HG03103 (cell line): ENCODE measurements at regions not wholly inside any gene's neighbourhood (a gene's known extent, or its start where the extent isn't known, plus 50 kb on each side); places are given as distances from the start of the nearest gene placed in this dataset.
"Not testable (repeated sequence)": the region's sequence is repeated elsewhere in the genome, so short reads cannot be mapped to it uniquely, and the experiment has no call there.

Experiments
- ATAC-seq: cut with Tn5 transposase; IDR thresholded peaks from one replicate; pipeline ENCODE4 v1.9.1; 2021; ENCODE audit warnings: low read depth; ENCODE audit not compliant: unreplicated experiment

DNA sequence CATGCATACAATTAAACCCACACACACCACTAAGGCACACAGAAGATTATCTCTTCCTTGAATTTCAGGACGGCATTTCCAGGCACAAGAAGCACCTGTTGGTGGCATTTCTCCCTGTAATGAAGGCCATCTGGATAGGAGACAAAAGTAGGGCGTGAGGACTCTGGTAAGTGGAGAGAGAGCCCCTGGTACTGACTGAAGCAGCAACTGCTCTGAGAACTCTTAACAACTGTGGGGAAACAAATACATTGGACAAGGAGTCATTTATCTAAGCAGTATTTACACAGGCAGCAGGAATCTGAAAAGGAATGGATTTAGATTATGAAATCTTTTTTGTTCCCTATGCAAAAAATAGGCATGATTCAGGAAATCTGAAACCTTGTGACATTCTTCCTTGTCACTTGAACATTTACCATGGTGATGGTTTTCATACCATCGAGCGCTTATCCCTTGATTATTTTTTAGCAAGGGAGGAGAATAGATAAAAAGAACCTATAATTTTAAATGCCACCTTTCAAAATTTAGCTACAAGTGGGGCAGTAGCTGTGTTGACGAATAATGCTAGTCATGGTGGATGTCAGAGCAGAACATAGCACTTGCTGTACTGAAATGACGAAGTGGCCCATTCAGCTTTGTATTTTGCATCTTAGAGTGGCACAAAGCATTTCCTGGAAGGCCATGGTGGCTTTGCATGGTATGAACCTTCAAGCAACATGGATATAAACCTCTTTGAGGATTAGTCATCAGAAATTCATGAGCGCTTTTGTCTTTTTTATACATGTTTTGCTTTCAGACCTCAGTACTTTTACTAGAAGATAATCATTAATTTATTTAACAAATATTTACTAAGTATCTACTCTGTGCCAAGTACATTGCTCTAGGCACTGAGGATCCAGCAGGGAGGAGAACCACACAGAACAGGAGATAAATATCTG lies 362.0 kb downstream of the ADGRL2 start:
- no peak for ATAC-seq

- no peak for ATAC-seq
These were observed 361.0 kb downstream of the ADGRL2 start for GRCh38 chr1:82161700-82162141.

DNA sequence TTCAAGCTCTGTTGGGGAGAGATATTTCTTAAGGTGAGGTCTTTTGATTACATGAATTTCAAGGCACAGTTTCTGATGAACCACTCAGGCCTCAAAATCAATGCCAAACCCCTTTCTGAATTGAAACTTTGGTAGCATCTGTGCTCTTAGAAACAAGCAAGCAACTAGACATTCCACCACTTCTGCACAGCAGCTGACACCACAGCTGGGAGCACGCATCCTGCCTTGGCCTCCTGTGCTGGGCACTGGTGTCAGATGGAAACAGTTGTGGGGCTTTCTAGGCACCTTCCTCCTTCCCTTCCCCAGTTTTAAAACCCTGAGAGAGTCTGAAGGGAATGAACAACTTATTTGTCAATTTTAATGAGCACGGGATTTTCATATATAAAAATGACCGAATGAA lies 360.2 kb downstream of the ADGRL2 start:
- no peak for ATAC-seq

GRCh38 chr1:82160036-82160435 lies 359.3 kb downstream of the ADGRL2 start:
- ATAC-seq, result no peak

DNA sequence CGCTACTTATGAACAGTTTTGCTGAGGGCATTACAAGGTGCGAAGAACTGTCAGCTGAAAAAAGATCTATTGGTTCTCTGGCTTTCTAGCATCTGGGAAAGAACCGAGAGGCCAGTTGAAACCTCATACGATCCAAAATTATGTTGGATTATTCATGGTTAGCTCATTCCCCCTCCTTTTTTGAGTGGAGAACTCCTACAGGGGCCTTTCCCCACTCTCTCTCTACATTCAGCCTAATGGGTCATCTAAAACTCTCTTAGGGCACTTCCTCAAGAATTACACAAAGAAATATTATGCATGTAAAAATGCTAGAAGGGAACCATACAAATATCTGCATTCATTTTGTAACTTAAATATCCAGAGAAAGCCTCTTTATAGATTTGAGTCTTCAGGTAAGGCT lies 358.2 kb downstream of the ADGRL2 start:
- no peak for ATAC-seq

- no peak for ATAC-seq
These were observed 353.7 kb downstream of the ADGRL2 start for GRCh38 chr1:82154219-82154970.

GRCh38 chr1:82153752-82154151 lies 353.0 kb downstream of the ADGRL2 start:
- no peak for ATAC-seq

DNA sequence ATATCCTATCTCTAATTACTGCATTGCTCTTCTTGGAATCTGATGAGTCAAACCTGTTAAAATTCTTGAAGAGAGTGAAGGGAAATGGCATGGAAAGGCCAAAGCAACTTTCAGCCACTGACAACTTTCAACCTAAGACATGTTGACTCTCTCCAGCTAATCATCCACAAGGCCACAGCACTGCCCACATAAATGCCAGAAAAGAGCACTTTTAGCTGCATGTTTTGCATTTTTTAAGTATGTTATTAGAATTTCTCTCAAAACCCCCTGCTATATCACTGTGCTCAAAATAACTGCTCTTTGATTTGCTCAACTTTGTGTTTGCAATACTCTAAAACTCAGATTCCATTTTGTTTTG lies 352.5 kb downstream of the ADGRL2 start:
- ATAC-seq, result no peak

DNA sequence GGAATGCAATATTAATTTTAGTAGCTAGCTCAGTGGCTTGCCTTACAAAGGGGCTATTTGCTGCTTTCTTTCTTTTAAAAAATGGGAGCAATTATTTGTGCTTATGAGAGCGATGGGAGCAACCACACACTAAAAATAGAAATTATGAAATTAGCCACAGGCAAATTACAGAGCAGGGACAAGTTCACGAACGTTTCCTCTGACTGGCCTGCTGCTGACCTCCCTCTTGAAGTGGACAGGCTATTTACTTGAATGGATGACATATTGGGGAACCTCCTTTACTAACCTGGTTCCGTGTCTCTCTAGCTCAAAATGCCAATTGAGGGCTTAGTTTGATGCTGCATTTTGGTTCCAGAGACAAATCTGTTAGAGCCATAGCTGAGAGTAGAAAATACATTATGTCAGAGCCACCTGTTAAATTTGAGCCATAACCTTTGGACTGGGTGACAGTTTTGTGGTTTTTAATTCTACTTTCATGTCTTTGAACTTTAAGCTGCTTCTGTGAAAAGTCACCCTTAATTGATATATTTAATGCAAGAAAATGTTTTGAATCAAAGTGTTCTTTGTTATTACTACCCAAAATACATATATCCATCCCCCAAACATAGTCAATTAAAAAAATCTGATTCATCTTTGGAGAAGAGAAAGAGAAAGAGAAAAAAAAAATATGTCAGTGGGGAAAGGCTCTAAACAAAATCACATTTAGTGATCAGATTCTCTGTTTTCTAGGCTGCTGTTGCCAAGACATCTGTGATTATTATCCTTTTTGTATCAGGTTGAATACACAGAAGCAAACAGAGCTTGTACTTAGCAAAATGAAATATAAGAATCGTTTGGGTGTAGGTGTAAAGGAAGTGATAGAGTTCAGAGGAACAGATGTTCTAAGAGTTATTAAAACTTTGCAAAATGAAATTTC lies 351.9 kb downstream of the ADGRL2 start:
- ATAC-seq, result no peak

- no peak for ATAC-seq
These were observed 344.9 kb downstream of the ADGRL2 start for GRCh38 chr1:82145656-82146055.

- no peak for ATAC-seq
These were observed 342.5 kb downstream of the ADGRL2 start for GRCh38 chr1:82143108-82143833.

GRCh38 chr1:82141390-82141789 lies 340.7 kb downstream of the ADGRL2 start:
- ATAC-seq, result no peak

- no peak for ATAC-seq
These were observed 339.2 kb downstream of the ADGRL2 start for GRCh38 chr1:82139751-82140468.

DNA sequence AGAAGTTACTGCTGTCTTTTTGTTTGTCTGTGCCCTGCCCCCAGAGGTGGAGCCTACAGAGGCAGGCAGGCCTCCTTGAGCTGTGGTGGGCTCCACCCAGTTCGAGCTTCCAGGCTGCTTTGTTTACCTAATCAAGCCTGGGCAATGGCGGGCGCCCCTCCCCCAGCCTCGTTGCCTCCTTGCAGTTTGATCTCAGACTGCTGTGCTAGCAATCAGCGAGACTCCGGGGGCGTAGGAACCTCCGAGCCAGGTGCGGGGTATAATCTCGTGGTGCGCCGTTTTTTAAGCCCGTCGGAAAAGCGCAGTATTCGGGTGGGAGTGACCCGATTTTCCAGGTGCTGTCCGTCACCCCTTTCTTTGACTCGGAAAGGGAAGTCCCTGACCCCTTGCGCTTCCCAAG lies 335.6 kb downstream of the ADGRL2 start:
- ATAC-seq, result not testable (repeated sequence)

DNA sequence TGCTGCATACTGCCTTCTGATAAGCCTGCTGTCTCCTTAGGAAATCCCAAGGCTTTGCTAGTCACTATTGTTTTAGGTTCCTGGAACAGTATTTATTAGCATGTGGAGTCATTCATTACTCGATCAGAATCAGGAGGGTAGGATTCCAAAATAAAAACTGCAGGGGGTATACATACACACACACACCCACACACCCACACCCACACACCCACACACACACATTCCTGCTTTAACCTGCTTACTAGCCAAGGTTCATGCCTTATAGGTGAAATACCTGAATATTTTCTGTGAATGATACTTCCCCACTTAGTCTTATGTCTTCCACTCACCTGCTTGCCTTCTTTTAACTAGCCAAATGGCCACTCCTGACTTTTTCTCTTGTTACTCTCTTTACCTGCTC lies 325.1 kb downstream of the ADGRL2 start:
- ATAC-seq, result no peak

DNA sequence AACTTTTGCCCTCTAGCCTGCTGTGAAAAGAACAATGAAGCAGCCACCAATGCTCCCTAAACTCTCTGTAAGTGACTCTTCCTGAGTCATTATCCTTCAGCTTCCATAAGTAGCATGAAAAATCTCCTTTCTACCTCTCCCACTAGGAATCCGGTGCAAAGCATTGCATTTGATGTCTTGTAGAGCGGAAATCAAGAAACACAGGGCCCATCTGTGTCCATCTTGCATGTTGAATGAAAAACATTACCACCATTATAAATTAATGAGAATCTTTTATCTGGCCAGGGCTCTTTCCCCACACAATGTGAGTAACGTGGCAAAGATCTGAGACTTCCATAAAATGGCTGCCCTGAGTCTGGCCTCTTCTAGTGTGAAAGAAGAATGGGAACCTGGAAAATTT lies 324.4 kb downstream of the ADGRL2 start:
- ATAC-seq, result no peak

DNA sequence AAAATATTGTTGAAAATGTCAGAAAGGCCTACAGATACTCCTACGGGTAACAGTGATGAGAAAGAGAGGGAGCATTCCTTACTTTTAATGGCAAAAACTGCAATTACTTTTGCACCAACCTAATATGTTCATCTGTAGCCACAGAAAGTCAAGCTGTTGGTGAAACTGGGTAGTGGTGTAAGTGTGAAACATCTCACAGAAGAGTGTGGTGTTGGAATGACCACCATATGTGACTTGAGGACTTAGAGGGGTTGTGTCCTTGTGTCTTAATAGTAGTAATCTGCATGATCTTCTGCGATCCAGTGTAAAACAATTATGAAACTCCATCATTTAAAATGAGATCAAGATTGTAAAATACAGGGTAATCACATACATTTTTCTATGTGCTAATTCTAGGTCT lies 320.7 kb downstream of the ADGRL2 start:
- no peak for ATAC-seq

DNA sequence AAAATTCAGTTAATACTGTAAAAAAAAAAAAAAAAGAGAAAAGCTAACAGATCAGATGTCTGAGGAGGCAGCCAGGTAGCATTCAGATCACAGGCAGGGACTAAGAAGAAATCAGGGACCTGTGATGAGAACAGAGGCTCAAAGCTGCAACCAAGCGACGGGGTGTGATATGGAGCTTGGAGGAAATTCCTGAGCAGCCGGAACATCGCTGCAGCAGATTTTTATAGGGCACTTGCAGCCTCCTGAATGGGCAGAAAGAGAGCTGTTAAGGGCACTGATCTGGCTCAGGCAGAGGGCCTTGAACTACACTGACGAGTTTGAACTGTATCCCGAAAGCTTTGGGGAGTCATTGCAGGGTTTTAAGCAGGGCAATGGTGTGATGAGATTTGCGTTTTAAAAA lies 315.4 kb downstream of the ADGRL2 start:
- ATAC-seq, result no peak

DNA sequence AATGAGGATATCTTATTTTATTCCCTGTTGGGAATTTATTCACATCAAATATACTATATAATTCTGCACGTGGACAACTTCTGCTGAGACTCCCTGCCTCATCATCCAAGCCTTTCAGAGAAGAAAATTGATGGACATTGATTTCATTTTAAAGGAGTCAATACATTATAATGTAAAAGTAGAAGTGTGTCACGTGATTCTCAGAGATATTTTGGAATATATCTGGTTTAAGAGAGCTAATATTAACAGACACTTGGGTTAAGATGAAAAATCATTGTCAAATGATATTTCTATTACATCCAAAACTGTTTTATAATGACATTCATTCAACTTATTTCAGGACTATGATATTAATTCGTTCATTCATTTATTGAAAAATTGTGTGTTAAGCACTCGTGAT lies 314.2 kb downstream of the ADGRL2 start:
- ATAC-seq, result no peak
